Stimulated activated CD4-positive, alpha-beta T cell treated with anti-CD3 and anti-CD28 coated beads, Interleukin-15, amount 100 ng/mL, for 48 hours (primary cell): ENCODE measurements at regions not wholly inside any gene's neighbourhood (a gene's known extent, or its start where the extent isn't known, plus 50 kb on each side); places are given as distances from the start of the nearest gene placed in this dataset.
"Not testable (repeated sequence)": the region's sequence is repeated elsewhere in the genome, so short reads cannot be mapped to it uniquely, and the experiment has no call there.

Experiments used
- DNase-seq, 2 donors: peaks; one replicate each; pipeline ENCODE4 v3.0.0-alpha.2; 2020; ENCODE audit warnings: low read depth in 2 of 2

DNA sequence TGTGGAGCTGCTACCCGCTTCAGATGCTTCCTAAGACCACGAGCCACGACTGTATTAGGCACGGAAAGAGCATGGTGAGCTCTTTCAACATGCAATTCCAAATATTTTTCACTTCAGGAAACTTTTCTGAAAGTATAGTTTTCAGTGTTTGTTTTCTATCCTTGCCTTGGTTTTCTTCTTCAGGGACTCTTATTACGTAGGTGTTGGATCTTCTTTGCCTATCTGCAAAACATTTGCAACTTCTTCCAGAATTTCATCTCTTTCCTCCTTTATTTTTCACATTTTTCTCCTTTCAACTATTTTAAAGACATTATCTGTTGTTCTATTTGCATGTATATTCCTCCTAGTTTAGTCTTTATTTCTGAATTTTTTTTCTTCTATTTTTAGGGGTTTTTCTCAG lies 148.9 kb upstream of the LSM14A start:
- no peak for DNase-seq

DNA sequence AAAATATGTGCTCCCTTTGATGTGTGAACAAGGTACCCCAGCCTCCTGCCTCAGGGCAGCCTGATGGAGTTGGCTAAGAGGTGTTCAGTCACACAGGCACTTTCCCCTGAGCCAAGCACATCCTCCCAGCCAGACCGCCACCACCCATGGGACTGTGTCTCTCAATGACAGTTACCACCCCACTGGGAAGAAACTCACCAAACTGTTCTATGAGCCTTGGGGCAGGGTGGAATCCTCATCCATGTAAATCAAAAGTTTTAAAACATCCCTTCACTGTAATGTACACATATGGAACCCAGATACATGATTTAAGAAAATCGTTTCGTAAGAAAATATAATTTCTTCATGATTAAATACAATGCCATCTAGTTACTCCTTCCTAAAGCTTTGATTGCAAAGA lies 138.4 kb upstream of the LSM14A start:
- DNase-seq, result no peak

DNA sequence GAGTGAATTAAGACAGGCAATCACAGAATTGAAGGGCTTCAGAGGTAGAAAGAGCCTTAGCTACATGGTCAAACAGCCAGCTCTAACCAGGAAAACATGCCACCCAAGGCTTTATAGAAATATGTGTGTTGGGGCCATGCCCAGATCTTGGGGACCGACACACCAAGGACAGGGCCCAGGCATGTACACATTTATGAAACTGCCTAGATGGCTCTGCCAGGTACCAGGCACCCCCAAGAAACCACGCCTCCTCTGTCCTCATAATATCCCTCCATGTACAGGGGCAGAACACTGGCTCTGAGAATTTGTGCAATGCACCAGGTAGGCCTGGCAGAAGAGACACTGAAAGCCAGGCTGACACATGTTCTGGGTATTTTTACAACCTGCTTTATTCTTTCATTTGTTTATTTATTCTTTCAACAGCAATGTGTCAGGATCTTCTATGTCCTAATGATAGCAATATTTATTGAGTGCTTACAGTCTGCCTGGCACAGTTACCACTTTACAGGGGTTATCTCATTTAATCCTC lies 137.9 kb upstream of the LSM14A start:
- DNase-seq, result no peak

DNA sequence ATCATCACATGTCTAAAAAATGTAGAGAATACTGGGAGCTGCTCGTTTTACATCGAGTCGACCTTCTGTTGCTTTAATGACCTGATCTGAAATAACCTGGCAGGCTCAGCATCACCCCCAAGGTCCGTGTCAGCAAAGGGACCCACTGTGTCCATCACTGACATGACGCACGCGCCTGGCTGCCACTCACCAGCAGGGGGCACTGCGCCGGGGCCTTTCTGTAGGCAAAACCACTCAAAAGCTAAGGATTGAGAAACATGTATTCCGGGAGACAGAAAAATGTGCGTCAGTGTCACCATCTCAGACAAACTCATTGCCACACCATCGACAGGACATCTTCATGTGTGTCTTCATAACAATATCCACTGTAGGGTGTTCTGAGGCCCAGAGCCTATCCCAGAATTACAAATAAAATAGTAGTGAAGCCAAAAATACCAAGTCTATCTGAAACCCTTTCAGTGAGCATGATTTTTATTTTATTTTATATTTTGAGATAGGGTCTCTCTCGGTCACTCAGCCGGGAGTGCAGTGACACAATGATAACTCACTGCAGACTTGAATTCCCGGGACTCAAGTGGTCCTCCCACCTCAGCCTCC lies 130.3 kb upstream of the LSM14A start:
- DNase-seq, result peak; percentile 56 to 73

DNA sequence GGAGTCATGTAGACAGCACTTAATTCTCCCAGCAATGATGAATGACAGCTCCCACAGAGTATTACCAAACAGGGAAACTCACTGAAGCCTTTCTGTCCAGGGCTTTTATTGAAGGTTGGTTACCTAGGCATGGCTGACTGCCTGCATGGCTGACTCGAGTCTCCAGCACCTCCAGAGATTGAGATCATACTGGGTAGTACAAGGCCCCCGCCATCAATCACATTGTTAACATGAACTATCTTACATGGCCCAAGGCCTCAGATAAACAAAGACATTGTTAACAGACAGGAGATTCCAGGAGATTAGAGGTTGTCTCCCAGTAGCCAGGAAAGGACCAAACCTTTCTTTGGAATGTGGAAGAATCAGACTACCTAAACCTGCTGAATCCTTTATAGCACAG lies 128.3 kb upstream of the LSM14A start:
- DNase-seq, result no peak

DNA sequence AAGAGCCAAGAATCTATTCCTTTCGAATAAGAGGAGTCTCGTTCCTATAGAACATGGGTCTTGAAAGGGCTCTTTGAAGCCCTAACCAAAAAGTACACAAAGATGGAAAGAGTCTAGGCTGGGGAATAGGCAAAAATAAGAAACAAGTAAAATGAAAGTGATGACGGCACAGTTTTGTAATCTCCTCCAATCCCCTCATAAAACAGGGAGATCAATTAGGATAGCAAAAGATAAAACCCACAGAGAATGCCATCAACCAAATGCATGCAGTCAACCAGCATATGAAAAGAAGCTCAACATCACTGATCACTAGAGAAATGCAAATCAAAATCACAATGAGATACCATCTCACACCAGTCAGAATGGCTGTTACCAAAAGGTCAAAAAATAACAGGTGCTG lies 122.4 kb upstream of the LSM14A start:
- DNase-seq, result no peak

DNA sequence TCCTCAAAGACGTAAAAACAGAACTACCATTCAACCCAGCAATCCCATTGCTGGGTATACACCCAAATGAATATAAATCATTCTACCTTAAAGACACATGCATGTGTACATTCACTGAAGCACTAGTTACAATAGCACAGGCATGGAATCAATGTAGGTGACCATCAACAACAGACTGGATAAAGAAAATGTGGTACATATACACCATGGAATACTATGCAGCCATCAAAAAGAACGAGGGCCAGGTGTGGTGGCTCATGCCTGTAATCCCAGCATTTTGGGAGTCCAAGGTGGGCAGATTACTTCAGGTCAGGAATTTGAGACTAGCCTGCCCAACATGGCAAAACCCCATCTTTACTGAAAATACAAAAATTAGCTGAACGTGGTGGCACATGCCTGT lies 121.9 kb upstream of the LSM14A start:
- not testable (repeated sequence) for DNase-seq

DNA sequence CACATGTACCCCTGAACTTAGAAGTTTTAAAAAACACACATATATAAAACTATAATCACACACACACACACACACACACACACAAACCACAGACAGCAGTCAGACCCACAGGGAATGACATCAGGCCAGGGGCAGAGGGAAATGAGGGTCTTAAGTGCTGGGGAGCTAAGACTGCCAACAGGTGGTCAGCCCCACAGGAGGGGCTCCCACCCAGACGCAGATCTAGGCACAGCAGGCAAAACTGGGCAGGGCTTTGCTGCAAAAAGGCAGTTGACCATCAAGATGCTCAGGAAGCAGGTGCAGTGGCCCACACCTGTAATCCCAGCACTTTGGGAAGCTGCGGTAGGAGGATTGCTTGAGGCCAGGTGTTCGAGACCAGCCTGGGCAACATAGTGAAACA lies 121.0 kb upstream of the LSM14A start:
- no peak for DNase-seq

DNA sequence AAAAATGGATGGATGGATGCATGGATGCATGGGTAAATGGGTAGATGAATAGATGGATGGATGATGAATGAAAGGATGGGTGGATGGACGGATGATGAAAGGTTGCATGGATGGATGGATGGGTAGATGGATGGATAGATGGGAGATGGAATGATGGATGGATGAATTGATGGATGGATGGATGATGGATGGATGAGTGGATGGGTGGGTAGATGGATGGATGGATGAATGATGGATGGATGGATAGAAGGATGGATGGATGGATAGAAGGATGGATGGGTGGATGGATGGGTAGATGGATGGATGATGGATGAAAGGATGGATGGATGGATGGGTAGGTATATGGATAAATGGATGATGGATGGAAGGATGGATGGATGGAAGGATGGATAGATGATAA lies 115.1 kb upstream of the LSM14A start:
- no peak for DNase-seq

DNA sequence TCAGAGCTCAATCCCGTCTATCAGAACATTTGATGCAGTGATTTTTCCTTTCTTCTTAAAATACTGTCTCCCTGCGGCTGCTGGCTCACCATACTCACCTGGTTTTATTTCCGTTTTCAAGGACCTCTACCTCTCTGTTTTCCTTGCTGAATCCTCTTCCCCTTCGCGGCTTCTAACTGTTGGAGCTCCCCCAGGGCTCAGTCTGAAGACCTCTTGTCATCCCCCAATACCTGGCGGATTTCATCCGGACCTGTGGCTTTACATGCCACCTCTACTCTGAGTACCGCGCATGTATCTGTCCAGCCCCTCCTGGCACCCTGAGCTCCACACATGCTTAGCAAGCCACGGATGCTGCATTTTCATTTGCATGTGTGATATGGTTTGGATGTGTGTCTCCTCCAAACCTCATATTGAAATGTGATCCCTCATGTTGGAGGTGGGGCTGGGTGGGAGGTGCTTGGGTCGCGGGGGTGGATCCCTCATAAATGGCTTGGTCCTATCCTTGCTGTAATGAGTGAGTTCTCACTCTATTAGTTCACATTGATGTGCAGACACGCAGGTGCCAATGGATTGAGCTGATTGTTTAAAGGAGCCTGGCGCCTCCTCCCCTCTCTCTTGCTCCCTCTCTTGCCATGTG lies 106.2 kb upstream of the LSM14A start:
- DNase-seq, result no peak

DNA sequence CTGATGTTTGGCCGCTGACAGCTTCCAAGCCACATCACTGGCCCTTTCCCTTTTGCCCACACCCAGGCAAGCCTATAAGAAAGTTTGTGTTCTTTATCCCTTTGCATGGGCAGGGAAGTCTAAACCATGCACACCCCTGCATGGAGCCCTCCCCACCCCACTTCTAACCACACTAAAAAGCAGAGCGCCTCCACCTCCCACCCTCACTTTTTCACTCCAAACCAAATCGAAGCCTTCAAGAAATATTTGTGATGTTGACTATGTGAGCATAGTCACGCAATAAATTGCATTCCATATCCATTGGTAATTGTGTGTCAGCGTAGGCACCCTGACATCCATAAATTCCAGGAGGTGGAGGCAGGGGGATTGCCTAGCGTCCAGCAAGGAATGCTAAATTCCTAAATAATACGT lies 104.4 kb upstream of the LSM14A start:
- no peak for DNase-seq

DNA sequence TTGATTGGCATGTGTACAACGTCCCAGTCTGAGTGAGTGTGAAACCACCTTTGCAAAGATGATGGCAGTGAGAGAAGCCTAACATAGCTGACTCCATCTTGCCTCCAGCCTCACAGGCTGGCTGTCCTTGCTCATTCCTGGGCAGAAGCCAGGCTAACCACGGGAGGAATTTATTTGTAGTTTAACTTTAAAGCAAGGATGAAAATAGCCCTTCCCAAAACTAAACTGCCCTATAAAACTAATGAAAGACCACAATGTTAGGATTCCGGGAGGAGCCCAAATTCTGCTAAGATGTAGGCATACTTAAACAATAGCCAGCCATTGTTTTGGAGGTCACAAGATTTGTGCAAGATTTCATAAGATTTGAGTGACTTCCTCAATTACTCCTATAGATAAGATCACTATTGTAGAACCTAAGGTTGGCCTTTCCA lies 96.6 kb upstream of the LSM14A start:
- no peak for DNase-seq

DNA sequence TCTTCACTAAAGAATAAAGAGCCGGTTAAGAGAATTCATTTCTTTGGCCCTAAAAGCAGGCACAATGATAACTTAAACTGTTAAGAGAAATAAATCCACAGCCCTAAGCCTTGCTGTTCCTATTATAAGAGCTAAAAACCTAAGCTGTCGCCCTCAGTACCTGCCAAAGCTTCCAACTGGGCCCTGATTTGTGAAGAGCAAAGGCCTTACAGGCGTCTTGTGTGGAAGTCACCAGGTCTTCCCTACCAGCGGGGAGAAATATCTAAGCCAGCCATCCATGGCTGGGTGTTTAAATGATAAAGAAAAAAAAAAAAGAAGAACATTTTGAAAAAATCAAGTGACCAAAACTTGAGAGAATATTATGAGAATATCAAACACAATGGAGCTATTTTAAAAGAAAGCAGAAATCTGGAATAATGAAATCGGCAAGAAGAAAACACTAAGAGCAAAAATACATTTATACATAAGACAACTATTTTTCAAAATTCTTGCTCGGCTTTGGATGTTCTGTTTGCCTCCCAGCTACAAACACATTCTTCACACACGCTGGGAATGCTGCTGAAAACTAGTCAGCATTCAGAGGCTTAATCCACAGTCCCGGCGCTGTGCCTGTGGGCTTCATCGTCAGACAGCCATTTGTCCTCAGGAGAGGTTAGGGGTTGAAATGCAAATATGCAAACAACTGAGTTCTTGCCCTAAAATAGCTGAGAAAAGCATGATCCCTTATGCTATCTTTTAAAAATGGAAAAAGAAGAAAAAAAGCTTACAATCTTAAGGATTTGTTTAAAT lies 89.8 kb upstream of the LSM14A start:
- DNase-seq, result no peak

DNA sequence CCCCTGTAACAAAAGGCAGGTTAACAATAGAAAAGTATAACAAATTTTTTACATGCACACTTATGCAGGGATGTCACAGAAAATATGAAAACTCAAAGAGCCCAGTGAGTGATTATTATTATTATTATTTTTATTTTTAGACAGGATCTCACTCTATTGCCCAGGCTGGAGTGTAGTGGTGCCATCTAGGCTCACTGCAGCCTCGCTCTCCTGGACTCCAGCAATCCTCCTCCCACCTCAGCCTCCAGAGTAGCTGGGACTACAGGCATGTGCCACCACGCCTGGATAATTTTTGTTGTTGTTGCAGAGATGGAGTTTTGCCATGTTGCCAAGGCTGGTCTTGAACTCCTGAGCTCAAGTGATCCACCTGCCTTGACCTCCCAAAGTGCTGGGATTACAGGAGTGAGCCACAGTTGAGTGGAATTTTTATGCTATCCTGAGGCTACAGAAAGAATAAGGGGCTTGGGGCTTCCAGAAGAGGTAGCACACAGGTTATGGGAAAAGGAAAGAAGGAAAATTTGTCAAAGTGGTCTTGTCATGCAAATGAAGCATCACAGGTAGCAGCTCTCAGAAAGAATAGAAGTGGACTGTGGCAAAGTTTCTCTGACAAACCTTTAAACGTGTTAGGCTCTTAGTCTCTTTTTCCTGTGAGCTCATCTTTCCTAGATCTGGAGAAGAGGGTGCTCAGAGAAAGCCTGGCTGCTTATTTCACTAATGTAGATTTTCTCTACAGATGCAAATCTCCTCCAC lies 87.7 kb upstream of the LSM14A start:
- DNase-seq, result no peak

DNA sequence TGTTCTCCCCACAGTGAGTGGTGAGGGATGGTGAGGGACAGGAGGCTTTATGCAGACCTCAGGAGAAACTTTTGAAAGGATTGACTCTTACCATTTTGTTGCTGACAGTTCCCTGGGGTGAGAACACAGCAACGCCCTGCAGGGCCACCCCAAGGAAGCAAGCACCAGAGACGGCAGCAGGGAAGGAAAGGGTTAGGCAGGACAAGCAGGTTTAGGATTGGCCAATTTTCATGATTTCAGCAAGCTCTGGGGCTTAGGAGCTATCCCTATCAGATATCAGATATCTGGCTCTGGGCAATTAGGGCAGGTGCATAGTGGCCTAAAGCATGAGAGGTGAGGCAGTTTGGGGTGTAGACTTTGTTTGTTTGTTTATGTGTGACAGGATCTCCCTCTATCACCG lies 87.0 kb upstream of the LSM14A start:
- DNase-seq, result no peak

DNA sequence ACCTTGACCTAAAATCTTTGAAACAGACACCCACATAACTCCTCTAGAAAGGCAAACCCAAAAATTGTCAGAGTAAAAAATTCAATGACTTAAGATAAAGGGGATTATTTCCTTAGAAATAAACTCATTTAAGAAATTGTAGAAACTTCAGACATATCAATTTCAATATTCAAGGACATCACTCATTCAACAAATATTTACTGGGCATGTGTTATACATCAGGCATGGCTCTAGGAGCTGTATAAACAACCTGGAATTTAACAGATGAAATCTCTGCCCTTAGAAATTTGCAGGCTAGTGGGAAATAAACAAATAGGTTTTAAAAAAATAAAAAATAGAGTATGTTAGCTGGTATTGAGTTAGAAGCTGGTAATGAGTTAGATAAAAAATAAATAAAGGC lies 84.0 kb upstream of the LSM14A start:
- no peak for DNase-seq

DNA sequence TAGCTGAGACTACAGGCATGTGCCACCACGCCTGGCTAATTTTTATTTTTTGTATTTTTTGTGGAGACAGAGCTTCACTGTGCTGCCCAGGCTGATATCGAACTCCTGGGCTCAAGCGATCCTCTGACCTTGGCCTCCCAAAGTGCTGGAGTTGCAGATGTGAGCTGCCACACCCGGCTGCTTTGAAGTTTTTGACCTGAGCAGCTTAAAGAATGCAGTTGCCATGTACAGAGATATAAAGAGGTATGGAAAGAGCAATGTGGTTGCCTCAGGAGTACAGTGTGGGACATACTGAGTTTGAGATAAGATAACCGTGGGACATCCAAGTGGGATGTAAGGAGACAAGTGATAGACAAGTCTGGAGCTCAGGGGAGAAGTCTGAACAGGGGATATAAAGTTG lies 82.7 kb upstream of the LSM14A start:
- DNase-seq, result no peak

DNA sequence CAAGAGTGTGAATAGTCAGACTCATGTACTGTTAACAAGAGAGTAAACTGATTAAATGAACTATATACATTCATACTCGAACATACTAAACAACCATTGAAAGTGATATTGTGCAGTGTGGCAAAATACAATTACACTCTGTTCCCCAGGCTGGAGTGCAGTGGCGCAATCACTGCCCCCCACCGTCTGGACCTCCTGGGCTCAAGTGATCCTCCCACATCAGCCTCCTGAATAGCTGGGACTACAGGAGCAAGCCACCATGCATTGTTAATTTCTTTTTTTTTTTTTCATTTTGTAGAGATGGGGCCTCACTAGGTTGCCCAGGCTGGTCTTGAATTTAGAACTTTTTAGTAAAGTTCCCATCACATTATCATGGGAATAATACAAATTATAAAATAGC lies 77.3 kb upstream of the LSM14A start:
- DNase-seq, result no peak

DNA sequence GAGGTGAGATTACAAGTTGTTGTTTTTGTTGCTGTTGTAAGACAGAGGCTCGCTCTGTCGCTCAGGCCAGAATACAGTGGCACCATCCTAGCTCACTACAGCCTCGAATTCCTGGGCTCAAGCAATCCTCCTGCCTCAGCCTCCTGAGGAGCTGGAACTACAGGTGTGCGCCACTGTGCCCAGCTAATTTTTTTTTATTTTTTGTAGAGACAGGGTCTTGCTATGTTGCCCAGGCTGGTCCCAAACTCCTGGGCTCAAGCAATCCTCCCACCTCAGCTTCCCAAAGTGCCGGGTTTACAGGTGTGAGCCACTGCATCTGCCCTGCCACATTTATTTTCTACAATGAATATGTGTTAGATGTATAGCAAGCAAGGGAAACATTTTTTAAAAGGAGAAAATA lies 76.9 kb upstream of the LSM14A start:
- not testable (repeated sequence) for DNase-seq

DNA sequence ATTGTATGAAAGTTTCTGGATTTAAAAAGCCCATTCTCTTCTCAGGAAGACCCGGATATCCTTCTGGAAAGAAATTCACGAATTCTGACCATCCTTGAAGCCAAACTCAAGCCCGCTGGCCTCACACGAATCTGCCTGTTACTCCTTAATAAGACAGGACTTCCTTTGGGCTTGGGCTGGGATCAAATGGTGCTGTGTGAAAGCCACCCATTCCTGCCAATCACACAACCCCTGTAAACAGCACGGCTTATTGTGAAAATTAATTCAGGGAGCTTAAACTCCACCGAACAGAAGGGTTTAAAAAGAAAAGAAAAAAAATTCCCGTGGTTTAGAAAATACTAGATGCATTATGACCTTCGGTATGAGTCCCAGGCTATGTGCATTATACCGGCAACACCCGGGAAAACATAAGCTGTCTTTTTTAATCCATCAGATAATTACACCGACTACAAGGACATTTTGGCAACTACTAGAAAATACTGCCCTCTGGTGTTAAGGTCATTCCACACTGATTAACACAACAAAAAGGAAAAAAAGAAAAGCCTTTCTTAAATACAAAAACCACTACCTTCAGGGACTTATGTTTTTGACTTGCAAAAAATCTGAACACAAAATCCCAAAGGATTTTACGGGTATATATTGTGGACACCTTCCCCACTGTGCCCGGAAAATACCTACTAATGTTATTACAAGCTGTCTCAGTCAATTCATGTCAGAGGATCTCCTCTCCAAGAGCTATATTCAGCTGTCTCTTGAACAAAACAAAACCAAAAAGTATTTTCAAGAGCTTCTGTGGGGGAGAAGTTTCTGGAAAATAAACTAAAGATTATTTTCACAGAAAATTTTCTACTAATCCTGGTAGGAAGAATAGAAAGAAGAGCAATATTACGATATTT lies 76.0 kb upstream of the LSM14A start:
- DNase-seq, result no peak

DNA sequence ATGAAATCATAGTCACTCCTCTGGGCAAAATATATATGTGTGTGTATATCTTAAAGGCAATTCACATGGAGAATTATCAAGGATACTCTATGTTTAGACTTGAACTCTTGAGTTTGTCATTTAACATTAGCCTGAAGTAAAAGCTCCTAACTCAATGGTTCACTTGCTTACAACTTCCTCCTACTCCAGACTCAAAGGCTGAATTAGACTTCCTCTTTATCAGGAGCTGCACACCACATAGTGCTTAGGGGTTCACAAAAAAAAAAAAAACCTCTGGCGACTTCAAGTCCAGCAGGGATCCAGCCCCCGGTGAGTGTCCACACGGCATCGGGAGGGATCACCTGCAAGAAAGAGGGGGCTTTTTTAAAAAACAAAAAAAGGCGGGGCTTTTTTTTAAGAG lies 68.2 kb upstream of the LSM14A start:
- no peak for DNase-seq
